Gastrocnemius medialis (tissue), 4 donors: ENCODE measurements at regions not wholly inside any gene's neighbourhood (a gene's known extent, or its start where the extent isn't known, plus 50 kb on each side); places are given as distances from the start of the nearest gene placed in this dataset.

ENCODE experiments used
- ATAC-seq, 2 donors: fragments of 150-250 bp; one replicate each; pipeline ENCODE4 v1.9.1; 2016
- DNase-seq, 2 donors: peaks; one replicate each; pipeline ENCODE4 v3.0.0-alpha.2; 2019
- H3K27ac ChIP-seq, 4 donors: fragments of 200-600 bp; sonication (generic); 1 replicate in 1 of 4; 2 replicates in 3 of 4; pipeline ENCODE4 v1.5.1; 2016 to 2018; ENCODE audit warnings: mild to moderate bottlenecking in 2 of 4, moderate library complexity in 1 of 4
- H3K27me3 ChIP-seq, 3 donors: fragments of 200-600 bp; sonication (generic) in 2 of 3; 1 replicate in 1 of 3; 2 replicates in 2 of 3; pipeline versions ENCODE4 v1.5.1 to v1.6.0; 2016 to 2019; ENCODE audit warnings: mild to moderate bottlenecking in 1 of 3, moderate library complexity in 1 of 3
- H3K36me3 ChIP-seq, 2 donors: fragments of 200-600 bp; sonication (generic) in 1 of 2; one replicate each; pipeline ENCODE4 v1.5.1; 2017 to 2018
- H3K4me1 ChIP-seq, 2 donors: fragments of 200-600 bp; sonication (generic) in 1 of 2; one replicate each; pipeline ENCODE4 v1.5.1; 2016 to 2017; ENCODE audit warnings: mild to moderate bottlenecking in 2 of 2
- H3K4me3 ChIP-seq, 4 donors: fragments of 200-600 bp; sonication (generic) in 3 of 4; 1 replicate in 1 of 4; 2 replicates in 3 of 4; pipeline ENCODE4 v1.5.1; 2016 to 2019; ENCODE audit warnings: mild to moderate bottlenecking in 2 of 4
- H3K9me3 ChIP-seq, 3 donors: fragments of 200-600 bp; sonication (generic) in 2 of 3; 1 replicate in 1 of 3; 2 replicates in 2 of 3; pipeline ENCODE4 v1.5.1; 2016 to 2019
- POLR2A ChIP-seq, 2 donors: fragments of 450-650 bp; IDR thresholded peaks; one replicate each; pipeline ENCODE4 v1.6.1; 2017; ENCODE audit warnings: antibody characterized with exemption in 2 of 2, mild to moderate bottlenecking in 2 of 2, moderate library complexity in 2 of 2
- in situ Hi-C, 4 donors: fragments of 200-750 bp; cut with MboI; loops; one replicate each; pipeline versions ENCODE4 v1.15.0 to v1.8.0; 2017; ENCODE audit warnings: low sequenced_read_pairs in 4 of 4
- intact Hi-C: fragments of 100-400 bp; cut with DNase I; formaldehyde crosslinking; loops from one replicate; pipeline ENCODE4 v1.15.1; 2023; ENCODE audit warnings: low total_unique reads
- TF ChIP-seq, protein P1 (sequence below), 5 experiments: fragments of 450-650 bp in 3 of 5; fragments of 200-600 bp in 2 of 5; sonication (generic) in 2 of 5; IDR thresholded peaks in 4 of 5; conservative IDR thresholded peaks in 1 of 5; 1 replicate in 4 of 5; 2 replicates in 1 of 5; pipeline ENCODE4 v1.5.1; 2016 to 2019; ENCODE audit warnings: antibody characterized with exemption in 5 of 5, mild to moderate bottlenecking in 3 of 5, moderate library complexity in 3 of 5

DNA sequence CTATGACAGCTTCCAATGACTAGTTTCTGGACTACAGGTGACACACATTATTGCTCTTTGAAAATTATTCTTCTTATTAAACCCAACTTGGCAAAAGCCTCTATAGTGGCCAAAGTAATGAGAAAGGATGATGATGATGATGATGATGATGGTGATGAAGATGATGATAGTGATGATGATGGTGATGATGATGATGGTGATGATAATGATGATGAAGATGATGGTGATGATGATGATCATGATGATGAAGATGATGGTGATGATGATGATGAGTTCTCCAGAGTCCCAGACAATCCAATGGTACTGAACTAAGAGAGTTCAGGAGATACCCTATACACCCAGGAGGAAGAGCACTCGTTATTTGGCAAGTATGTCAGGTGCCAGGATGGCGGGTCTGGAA lies 739.4 kb downstream of the IRX1 start:
- TF ChIP-seq, protein P1, sequence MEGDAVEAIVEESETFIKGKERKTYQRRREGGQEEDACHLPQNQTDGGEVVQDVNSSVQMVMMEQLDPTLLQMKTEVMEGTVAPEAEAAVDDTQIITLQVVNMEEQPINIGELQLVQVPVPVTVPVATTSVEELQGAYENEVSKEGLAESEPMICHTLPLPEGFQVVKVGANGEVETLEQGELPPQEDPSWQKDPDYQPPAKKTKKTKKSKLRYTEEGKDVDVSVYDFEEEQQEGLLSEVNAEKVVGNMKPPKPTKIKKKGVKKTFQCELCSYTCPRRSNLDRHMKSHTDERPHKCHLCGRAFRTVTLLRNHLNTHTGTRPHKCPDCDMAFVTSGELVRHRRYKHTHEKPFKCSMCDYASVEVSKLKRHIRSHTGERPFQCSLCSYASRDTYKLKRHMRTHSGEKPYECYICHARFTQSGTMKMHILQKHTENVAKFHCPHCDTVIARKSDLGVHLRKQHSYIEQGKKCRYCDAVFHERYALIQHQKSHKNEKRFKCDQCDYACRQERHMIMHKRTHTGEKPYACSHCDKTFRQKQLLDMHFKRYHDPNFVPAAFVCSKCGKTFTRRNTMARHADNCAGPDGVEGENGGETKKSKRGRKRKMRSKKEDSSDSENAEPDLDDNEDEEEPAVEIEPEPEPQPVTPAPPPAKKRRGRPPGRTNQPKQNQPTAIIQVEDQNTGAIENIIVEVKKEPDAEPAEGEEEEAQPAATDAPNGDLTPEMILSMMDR (IDR thresholded peaks at IDR 0.05 in 4 of 5, conservative IDR thresholded peaks at IDR 0.05 in 1 of 5) = no peak
- no peak for TF ChIP-seq POLR2A (IDR thresholded peaks at IDR 0.05)
- Histone ChIP-seq H3K27me3 (no peaks in the 10 kb centered on the region), H3K27ac (no peak overlapping the region), H3K9me3 (no peaks in the 10 kb centered on the region), H3K36me3 (no peaks in the 10 kb centered on the region), H3K4me3 (no peak overlapping the region), H3K4me1 (no peaks in the 10 kb centered on the region)
- intact Hi-C loops = no loop called here
- in situ Hi-C loops = no loop called here
- ATAC-seq (no peak), DNase-seq (no peak)

DNA sequence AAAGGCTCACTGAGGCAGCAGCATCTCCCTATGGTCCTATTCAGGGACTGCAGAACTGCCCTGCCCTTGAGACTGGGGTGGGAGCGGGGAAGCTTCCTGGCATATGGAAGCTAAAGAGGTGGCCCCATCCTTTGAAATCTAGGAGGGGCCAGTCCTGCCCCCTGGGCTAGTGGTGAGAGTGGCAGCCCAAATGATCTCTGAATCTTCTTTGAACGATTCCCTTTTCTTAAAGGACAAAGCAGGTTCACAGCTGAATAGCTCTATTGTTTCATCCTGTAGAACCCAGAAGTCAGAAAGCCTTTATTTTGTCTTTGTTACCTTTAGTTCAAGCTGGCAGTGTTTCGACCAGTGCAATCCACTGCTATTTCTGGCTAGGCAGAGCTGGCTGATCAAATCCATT lies 741.9 kb downstream of the IRX1 start:
- H3K36me3 ChIP-seq = no peaks in the 10 kb centered on the region
- no peaks in the 10 kb centered on the region for H3K9me3 ChIP-seq
- H3K4me3 ChIP-seq = no peak overlapping the region
- TF ChIP-seq POLR2A (IDR thresholded peaks at IDR 0.05) = no peak
- TF ChIP-seq, protein P1 (IDR thresholded peaks at IDR 0.05 in 4 of 5, conservative IDR thresholded peaks at IDR 0.05 in 1 of 5) = no peak
- in situ Hi-C loops (no loop called here), intact Hi-C loops (no loop called here)
- no peaks in the 10 kb centered on the region for H3K27me3 ChIP-seq
- no peak for ATAC-seq
- H3K27ac ChIP-seq = no peak overlapping the region
- no peak for DNase-seq
- H3K4me1 ChIP-seq = no peaks in the 10 kb centered on the region

DNA sequence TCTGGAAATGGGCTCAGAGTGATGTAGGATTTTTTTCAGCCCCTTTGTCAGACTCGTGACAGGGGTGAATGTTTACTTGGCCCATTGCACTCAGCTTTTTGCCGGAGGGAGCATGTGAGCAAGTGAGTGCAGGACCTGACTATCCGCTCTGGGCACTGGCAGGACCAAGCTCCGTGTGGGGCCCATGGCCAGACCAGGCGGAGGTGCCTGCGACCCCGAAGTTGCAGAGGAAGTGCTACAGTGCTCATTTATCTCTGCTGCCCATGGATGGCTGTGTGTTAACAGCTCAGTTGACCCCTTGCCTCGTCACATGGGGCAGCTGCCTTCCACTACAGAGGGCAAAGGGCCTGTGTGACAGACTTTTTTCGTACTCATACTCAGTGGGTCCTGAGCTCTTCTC lies 744.3 kb downstream of the IRX1 start:
- in situ Hi-C loops = no loop called here
- no peak for DNase-seq
- TF ChIP-seq, protein P1 (IDR thresholded peaks at IDR 0.05 in 4 of 5, conservative IDR thresholded peaks at IDR 0.05 in 1 of 5) = no peak
- TF ChIP-seq POLR2A (IDR thresholded peaks at IDR 0.05) = no peak
- intact Hi-C loops = no loop called here
- Histone ChIP-seq H3K36me3 (no peaks in the 10 kb centered on the region), H3K9me3 (no peaks in the 10 kb centered on the region), H3K4me1 (no peaks in the 10 kb centered on the region), H3K27ac (no peak overlapping the region), H3K4me3 (no peak overlapping the region), H3K27me3 (no peaks in the 10 kb centered on the region)
- ATAC-seq = no peak

DNA sequence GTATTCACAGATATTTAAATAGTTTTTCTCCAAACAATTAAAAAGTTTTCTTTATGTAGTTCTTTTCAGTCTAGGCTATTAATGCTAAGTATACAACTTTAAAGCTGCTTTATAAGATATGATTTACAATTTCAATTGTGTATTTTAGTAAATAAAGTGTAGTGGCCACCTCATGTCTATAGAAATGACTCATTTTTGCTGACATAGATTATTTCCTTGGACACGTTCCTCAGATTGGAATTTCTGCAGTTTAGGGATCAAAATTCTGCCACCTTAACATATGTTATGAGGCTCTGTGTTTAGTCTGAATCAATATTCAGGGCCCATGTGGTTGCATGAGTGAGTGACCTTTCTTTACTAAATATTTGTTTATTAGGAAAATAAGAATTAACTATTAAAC lies 750.2 kb downstream of the IRX1 start:
- intact Hi-C loops = no loop called here
- no peak overlapping the region for H3K27ac ChIP-seq
- in situ Hi-C loops = no loop called here
- TF ChIP-seq POLR2A (IDR thresholded peaks at IDR 0.05) = no peak
- TF ChIP-seq, protein P1 (IDR thresholded peaks at IDR 0.05 in 4 of 5, conservative IDR thresholded peaks at IDR 0.05 in 1 of 5) = no peak
- DNase-seq (no peak), ATAC-seq (no peak)
- H3K27me3 ChIP-seq = no peaks in the 10 kb centered on the region
- no peaks in the 10 kb centered on the region for H3K4me1 ChIP-seq
- no peaks in the 10 kb centered on the region for H3K36me3 ChIP-seq
- H3K9me3 ChIP-seq = no peaks in the 10 kb centered on the region
- no peak overlapping the region for H3K4me3 ChIP-seq

DNA sequence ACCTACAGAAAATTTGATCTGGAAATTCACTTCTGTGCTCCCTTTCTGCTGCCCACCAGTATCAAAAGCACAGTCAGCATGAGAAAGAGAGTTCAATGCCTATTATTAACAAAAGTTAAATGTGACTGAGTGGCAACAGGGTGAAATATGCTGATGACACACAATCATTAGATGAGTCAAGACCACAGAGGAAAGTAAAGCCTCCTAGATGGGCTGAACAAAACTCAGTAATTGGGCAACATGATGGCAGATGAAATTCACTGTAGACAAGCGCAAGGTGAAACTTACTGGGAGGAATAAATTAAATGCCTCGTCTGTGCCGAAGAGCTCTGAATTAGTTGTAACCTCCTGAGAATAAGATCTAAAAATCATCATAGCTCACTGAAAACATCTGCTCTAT lies 752.8 kb downstream of the IRX1 start:
- TF ChIP-seq, protein P1 (IDR thresholded peaks at IDR 0.05 in 4 of 5, conservative IDR thresholded peaks at IDR 0.05 in 1 of 5) = no peak
- TF ChIP-seq POLR2A (IDR thresholded peaks at IDR 0.05) = no peak
- no peak for ATAC-seq
- in situ Hi-C loops = no loop called here

More for the DNA sequence above, 752.8 kb downstream of the IRX1 start:
- H3K4me1 ChIP-seq = no peaks in the 10 kb centered on the region
- DNase-seq = no peak
- intact Hi-C loops = no loop called here
- H3K27me3 ChIP-seq = no peaks in the 10 kb centered on the region
- H3K9me3 ChIP-seq = no peaks in the 10 kb centered on the region
- H3K4me3 ChIP-seq = no peak overlapping the region
- no peak overlapping the region for H3K27ac ChIP-seq
- H3K36me3 ChIP-seq = no peaks in the 10 kb centered on the region
